Suppressor macrophage (primary cell): ENCODE measurements at regions not wholly inside any gene's neighbourhood (a gene's known extent, or its start where the extent isn't known, plus 50 kb on each side); places are given as distances from the start of the nearest gene placed in this dataset.

Experiments used
- DNase-seq, 4 experiments: peaks; one replicate each; pipeline ENCODE4 v3.0.0-alpha.2; 2020 to 2022

- no peak for DNase-seq
Measured at GRCh38 chr4:152157629-152158028, 378.3 kb downstream of the FBXW7 start.

- peak in 3 of 4 experiments; percentile 17 to 27 (median 23) for DNase-seq
Measured at GRCh38 chr4:152156442-152156841, 379.4 kb downstream of the FBXW7 start.

GRCh38 chr4:152155070-152155469 lies 380.8 kb downstream of the FBXW7 start:
- DNase-seq = peak; percentile 65 to 86 (median 84)

- peak in 1 of 4 experiments; percentile 15 for DNase-seq
Measured at GRCh38 chr4:152154433-152154832, 381.5 kb downstream of the FBXW7 start.

GRCh38 chr4:152153476-152154270 lies 382.2 kb downstream of the FBXW7 start:
- DNase-seq = no peak

GRCh38 chr4:152150214-152150613 lies 385.7 kb downstream of the FBXW7 start:
- DNase-seq = no peak

- DNase-seq = no peak
Measured at GRCh38 chr4:152149745-152150144, 386.1 kb downstream of the FBXW7 start.

GRCh38 chr4:152148057-152148456 lies 387.2 kb upstream of the GATB start:
- no peak for DNase-seq

- no peak for DNase-seq
Measured at GRCh38 chr4:152146244-152146643, 385.4 kb upstream of the GATB start.

- no peak for DNase-seq
Measured at GRCh38 chr4:152143806-152144205, 383.0 kb upstream of the GATB start.

- no peak for DNase-seq
Measured at GRCh38 chr4:152138451-152138850, 377.6 kb upstream of the GATB start.

GRCh38 chr4:152132776-152133175 lies 372.0 kb upstream of the GATB start:
- peak in 1 of 4 experiments; percentile 29 for DNase-seq

- DNase-seq = no peak
Measured at GRCh38 chr4:152128356-152128755, 367.5 kb upstream of the GATB start.

GRCh38 chr4:152126238-152126637 lies 365.4 kb upstream of the GATB start:
- DNase-seq = no peak

- no peak for DNase-seq
Measured at GRCh38 chr4:152118819-152119553, 358.2 kb upstream of the GATB start.

- DNase-seq = no peak
Measured at GRCh38 chr4:152117933-152118507, 357.2 kb upstream of the GATB start.

- no peak for DNase-seq
Measured at GRCh38 chr4:152117520-152117919, 356.7 kb upstream of the GATB start.

- DNase-seq = no peak
Measured at GRCh38 chr4:152117054-152117453, 356.2 kb upstream of the GATB start.

- DNase-seq = peak in 3 of 4 experiments; percentile 19 to 37 (median 24)
Measured at GRCh38 chr4:152115794-152116193, 355.0 kb upstream of the GATB start.

- DNase-seq = no peak
Measured at GRCh38 chr4:152115118-152115517, 354.3 kb upstream of the GATB start.

- DNase-seq = no peak
Measured at GRCh38 chr4:152114562-152114961, 353.8 kb upstream of the GATB start.

GRCh38 chr4:152112887-152113286 lies 352.1 kb upstream of the GATB start:
- peak in 3 of 4 experiments; percentile 42 to 47 (median 42) for DNase-seq

- peak in 2 of 4 experiments; percentile 42 to 52 for DNase-seq
Measured at GRCh38 chr4:152112190-152112589, 351.4 kb upstream of the GATB start.

GRCh38 chr4:152110780-152111179 lies 350.0 kb upstream of the GATB start:
- DNase-seq = no peak
